ENCODE measurements at regions not wholly inside any gene's neighbourhood (a gene's known extent, or its start where the extent isn't known, plus 50 kb on each side); places are given as distances from the start of the nearest gene placed in this dataset.

DNA sequence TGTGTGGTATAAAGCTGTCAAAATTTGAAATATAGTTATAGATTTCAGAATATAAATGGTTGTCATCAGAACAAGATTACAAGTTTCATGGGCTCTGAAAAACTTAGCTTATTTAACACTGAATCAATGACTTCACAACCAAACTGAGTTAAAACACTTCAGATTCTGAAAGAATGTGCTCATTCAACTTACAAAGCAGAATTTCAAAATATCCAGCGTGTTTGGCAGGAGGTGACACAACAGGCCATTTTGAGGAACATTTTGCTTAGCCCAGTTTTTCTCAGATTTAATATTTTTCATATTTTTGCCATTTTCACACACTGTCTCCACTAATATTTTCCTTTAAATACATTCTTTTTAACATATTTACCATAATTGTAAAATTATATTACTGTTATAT is 781.1 kb downstream of the TUSC7 start:
- Mint-ChIP-seq H3K4me3 (no peak overlapping the region), H3K27ac (no peak overlapping the region), H3K9me3 (no peaks in the 10 kb centered on the region), H3K4me1 (no peaks in the 10 kb centered on the region), H3K36me3 (no peaks in the 10 kb centered on the region), H3K27me3 (no peaks in the 10 kb centered on the region)
- no peak for ATAC-seq (ENCODE audit: low read depth)
- POLR2A ChIA-PET: no interaction called here
- DNase-seq: no peak

DNA sequence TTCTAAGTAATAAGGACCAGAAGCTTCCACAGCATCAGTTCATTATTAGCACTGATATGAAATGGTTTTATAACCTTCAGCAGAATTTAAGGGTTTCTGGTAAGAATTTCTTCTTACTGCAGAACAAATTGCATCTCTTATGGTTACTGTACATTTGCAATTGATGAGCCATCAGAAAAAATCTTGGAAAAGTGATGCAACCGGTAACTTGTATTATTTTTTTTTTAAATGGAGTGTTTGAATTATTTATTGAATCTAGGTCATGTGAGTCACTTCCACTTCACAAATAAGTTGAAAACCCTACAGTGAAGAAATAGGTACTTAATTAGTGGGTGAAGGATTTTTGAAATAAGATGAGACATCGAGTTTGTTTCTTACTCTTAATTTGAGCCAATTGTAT is 786.0 kb downstream of the TUSC7 start:
- Mint-ChIP-seq H3K4me3 (no peak overlapping the region), H3K9me3 (no peaks in the 10 kb centered on the region), H3K27me3 (no peaks in the 10 kb centered on the region), H3K4me1 (no peaks in the 10 kb centered on the region), H3K27ac (no peak overlapping the region), H3K36me3 (no peaks in the 10 kb centered on the region)
- no peak for ATAC-seq (ENCODE audit: low read depth)
- POLR2A ChIA-PET: no interaction called here
- DNase-seq: no peak

DNA sequence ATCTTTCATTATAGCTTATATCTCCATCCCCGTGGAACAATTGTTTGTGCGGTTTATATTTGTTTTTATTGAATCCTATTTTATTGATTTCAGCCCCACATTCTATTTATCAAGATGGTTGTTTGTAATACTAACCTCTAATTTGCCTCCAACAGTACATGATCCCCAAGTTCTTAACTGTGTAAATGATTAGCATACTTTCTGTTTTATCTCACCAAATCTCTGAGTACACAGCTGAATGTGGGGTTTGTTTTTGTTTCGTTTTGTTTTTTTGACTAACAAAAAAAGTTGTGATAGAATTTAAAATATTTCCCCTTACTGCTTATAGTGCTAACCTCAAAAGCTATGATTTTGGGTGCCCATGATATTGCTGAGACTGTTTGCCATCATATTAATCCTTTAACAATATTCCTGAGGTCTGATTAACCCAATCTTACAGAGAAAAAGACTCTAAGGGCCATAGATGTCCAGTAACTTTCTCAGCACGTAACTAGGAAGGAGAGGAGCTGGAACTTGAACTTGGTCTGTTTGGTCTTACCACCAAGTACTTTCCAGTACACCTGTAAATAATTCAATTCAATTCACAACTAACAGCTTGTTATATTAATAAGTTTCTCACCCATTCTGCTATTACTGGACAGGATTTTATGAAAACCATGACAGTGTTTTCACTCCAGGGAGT is 789.8 kb downstream of the TUSC7 start:
- H3K36me3 Mint-ChIP-seq: no peaks in the 10 kb centered on the region
- POLR2A ChIA-PET: no interaction called here
- DNase-seq: no peak

DNA sequence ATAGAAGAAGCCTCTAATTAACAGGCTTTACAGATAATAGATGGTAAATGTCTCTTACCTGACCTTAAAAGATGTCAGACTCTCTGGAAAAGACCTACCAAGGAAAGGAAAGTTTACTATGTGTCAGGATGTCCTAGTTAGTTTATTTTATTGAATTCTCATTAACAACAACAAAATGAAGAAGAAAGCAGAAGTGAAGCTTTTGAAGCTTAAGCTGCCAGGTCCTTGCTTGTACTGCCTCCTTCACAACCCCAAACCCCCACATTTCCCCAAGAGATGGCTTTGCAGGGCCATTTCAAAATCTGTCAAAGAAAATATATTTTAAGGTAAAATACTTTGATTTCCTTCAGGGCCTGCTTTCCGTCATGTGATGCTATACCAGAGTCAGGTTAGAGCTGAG is 798.4 kb downstream of the TUSC7 start:
- Mint-ChIP-seq H3K4me1 (no peaks in the 10 kb centered on the region), H3K36me3 (no peaks in the 10 kb centered on the region), H3K4me3 (no peak overlapping the region), H3K27ac (no peak overlapping the region), H3K9me3 (no peaks in the 10 kb centered on the region), H3K27me3 (no peaks in the 10 kb centered on the region)
- POLR2A ChIA-PET: no interaction called here
- DNase-seq (no peak), ATAC-seq (ENCODE audit: low read depth) (no peak)

More for the DNA sequence above, 789.8 kb downstream of the TUSC7 start:
- no peak overlapping the region for H3K27ac Mint-ChIP-seq
- ATAC-seq (ENCODE audit: low read depth): no peak
- no peaks in the 10 kb centered on the region for H3K9me3 Mint-ChIP-seq
- H3K4me3 Mint-ChIP-seq: no peak overlapping the region
- no peaks in the 10 kb centered on the region for H3K4me1 Mint-ChIP-seq
- H3K27me3 Mint-ChIP-seq: no peaks in the 10 kb centered on the region

DNA sequence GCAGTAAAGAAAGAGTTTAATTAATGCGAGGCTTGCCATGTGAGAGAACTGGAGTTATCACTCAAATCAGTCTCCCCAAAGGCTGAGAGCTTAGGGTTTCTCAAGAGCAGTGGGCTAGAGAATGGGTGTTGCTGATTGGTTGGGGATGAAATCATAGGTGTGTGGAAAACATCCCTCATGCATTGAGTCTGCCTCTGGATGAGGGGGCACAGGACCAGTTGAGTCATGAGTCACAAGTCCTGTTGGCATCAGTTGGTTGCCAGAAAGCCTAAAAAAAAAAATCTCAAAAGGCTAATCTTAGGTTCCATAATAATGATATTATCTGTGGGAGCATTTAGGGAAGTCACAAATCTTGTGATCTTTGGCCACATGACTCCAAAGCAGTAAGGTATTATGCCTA is 800.3 kb downstream of the TUSC7 start:
- Mint-ChIP-seq H3K27ac (no peak overlapping the region), H3K4me3 (no peak overlapping the region), H3K4me1 (no peaks in the 10 kb centered on the region), H3K27me3 (no peaks in the 10 kb centered on the region), H3K9me3 (no peaks in the 10 kb centered on the region), H3K36me3 (no peaks in the 10 kb centered on the region)
- POLR2A ChIA-PET: no interaction called here
- DNase-seq (no peak), ATAC-seq (ENCODE audit: low read depth) (no peak)

DNA sequence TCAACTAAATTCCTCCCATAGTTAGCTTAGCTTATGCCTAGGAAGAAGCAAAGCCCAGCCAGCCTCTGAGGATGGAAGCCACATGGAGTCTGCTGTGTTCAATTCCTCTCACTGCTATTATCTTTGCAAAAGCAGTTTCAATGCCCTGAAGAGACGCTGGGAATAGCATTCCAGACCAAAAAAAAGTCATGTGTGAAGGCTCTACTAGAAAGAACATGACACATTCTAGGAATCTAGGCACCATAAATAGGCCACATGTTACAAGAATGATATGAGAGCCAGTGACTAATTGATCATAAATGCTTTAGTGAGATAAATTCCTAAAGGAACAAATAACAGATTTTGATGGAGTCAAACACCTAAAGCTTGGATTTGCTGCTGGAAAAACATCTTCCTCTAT is 800.8 kb downstream of the TUSC7 start:
- ATAC-seq (ENCODE audit: low read depth) (no peak), DNase-seq (no peak)
- H3K9me3 Mint-ChIP-seq: no peaks in the 10 kb centered on the region
- no peak overlapping the region for H3K4me3 Mint-ChIP-seq
- H3K27ac Mint-ChIP-seq: no peak overlapping the region
- POLR2A ChIA-PET: no interaction called here
- H3K4me1 Mint-ChIP-seq: no peaks in the 10 kb centered on the region
- H3K36me3 Mint-ChIP-seq: no peaks in the 10 kb centered on the region
- H3K27me3 Mint-ChIP-seq: no peaks in the 10 kb centered on the region

DNA sequence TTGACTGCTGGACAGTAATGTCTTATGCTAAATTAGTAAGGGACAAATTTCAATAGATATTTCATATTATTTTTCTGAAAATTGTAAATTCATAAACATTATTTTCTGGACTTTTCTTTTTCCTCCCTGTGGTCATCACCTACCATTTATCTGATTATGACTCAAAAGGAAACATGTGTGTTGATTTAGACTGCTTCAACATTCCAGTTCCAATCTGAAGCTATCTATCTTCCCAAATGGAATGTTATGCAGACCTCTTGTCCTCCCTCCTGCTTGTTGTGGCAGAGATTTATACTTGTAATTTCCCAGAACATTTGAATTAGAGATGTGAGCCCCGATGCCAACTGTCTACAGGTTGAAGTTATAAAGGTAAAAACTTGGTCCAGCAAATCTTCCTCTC is 803.4 kb downstream of the TUSC7 start:
- no peak overlapping the region for H3K4me3 Mint-ChIP-seq
- no peaks in the 10 kb centered on the region for H3K27me3 Mint-ChIP-seq
- H3K9me3 Mint-ChIP-seq: no peaks in the 10 kb centered on the region
- no peaks in the 10 kb centered on the region for H3K4me1 Mint-ChIP-seq
- DNase-seq (no peak), ATAC-seq (ENCODE audit: low read depth) (no peak)
- no peak overlapping the region for H3K27ac Mint-ChIP-seq
- POLR2A ChIA-PET: no interaction called here
- no peaks in the 10 kb centered on the region for H3K36me3 Mint-ChIP-seq

DNA sequence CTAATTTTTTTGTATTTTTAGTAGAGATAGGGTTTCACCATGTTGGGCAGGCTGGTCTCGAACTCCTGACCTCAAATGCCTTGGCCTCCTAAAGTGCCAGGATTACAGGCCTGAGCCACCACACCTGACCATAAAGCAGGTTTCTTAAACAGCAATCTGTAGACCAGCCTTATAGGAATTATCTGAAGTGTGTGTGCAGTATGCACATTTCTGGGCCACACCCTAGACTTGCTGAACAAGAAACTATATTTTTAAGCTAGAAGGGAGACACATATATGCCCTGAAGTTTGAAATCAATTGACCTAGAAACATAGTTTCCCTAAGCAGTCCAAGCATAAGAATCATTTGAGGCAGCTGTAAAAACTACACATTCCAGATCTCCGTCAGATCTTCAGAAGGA is 805.7 kb downstream of the TUSC7 start:
- Mint-ChIP-seq H3K27me3 (no peaks in the 10 kb centered on the region), H3K36me3 (no peaks in the 10 kb centered on the region), H3K27ac (no peak overlapping the region), H3K4me1 (no peaks in the 10 kb centered on the region), H3K4me3 (no peak overlapping the region), H3K9me3 (no peaks in the 10 kb centered on the region)
- ATAC-seq (ENCODE audit: low read depth): no peak
- POLR2A ChIA-PET: no interaction called here
- no peak for DNase-seq

DNA sequence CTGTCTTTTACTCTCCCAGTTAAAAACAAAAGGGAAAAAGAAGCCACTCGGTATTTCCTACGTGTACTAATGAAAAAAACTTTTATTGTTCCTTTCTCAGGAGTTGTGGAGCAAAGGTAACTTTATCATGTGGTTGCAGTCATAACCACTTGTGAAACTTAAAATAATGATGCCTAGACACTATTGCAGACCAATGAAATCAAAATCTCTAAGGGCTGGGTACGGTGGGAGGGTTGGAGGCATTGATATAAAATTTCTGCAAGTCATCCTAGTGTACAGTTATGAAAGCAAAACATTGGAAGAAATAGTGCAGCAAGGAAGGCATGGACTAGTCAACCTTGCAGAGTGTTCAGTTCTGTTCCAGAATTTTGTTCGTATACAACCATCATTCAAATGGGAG is 808.8 kb downstream of the TUSC7 start:
- Mint-ChIP-seq H3K27me3 (no peaks in the 10 kb centered on the region), H3K9me3 (no peaks in the 10 kb centered on the region), H3K36me3 (no peaks in the 10 kb centered on the region), H3K4me1 (no peaks in the 10 kb centered on the region), H3K4me3 (no peak overlapping the region), H3K27ac (no peak overlapping the region)
- ATAC-seq (ENCODE audit: low read depth): no peak
- POLR2A ChIA-PET: no interaction called here
- no peak for DNase-seq

DNA sequence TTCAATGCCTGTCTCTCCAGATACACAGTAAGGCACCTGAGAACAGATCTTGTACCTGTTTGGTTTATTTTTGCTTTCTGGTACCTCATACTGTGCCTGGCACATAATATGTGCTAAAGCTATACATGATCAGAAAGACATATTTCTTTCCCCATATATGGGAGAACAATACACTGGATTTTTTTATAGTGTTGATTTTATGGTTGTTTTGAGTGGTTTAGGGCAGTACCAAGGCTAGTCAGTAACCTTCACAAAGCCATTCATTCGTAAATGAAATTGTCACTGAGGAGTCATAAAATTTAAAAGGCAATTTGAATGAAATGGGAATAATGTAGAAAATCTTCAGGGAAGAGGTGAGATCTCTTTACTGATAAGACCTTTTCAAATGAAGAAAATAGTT is 810.2 kb downstream of the TUSC7 start:
- Mint-ChIP-seq H3K4me3 (no peak overlapping the region), H3K36me3 (no peaks in the 10 kb centered on the region), H3K27ac (no peak overlapping the region), H3K4me1 (no peaks in the 10 kb centered on the region), H3K9me3 (no peaks in the 10 kb centered on the region), H3K27me3 (no peaks in the 10 kb centered on the region)
- DNase-seq (no peak), ATAC-seq (ENCODE audit: low read depth) (no peak)
- POLR2A ChIA-PET: no interaction called here

DNA sequence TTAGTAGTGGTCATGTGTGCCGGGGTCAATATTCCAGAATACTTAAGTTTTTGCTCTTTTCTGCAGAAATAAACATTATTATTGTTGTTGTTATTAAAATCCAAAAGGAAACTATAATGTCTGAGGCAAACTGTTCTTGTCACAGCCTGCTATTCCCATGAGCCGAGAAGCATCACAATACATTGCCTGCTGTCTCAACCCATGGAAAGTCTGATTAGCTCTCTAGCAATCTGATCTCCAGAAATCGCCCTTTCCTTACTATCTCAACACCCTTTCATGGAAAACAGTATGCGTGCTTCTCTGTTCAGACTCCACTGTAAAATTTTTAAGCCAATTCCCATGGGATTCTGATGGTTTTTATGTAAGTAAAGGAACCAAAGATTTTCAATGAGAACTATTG is 811.0 kb downstream of the TUSC7 start:
- Mint-ChIP-seq H3K4me1 (no peaks in the 10 kb centered on the region), H3K4me3 (no peak overlapping the region), H3K27me3 (no peaks in the 10 kb centered on the region), H3K27ac (no peak overlapping the region), H3K36me3 (no peaks in the 10 kb centered on the region), H3K9me3 (no peaks in the 10 kb centered on the region)
- DNase-seq (no peak), ATAC-seq (ENCODE audit: low read depth) (no peak)
- POLR2A ChIA-PET: no interaction called here

DNA sequence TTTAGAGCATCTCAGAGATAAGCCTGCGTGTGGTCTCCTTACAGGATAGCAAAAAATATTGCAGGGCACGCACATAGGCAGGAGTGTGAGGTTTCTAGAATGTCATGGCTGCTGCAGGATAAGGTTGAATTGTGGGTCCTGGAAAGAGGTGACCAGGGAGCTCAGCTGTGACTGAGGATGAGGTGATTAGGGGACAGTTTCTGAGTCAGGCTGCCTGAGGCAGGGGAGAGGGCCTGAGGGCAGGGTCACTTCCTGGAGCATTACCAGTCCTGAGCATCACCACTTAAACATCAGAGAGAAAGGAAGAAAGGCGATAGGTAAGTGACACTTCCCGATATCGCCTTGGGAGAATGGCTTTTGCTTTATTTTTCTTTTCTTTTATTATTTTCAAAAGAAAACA is 813.8 kb downstream of the TUSC7 start:
- Mint-ChIP-seq H3K36me3 (no peaks in the 10 kb centered on the region), H3K27me3 (no peaks in the 10 kb centered on the region), H3K9me3 (peaks cover 2% of the 10 kb centered on the region), H3K4me3 (no peak overlapping the region), H3K27ac (no peak overlapping the region), H3K4me1 (no peaks in the 10 kb centered on the region)
- POLR2A ChIA-PET: no interaction called here
- DNase-seq: no peak
- ATAC-seq (ENCODE audit: low read depth): no peak

DNA sequence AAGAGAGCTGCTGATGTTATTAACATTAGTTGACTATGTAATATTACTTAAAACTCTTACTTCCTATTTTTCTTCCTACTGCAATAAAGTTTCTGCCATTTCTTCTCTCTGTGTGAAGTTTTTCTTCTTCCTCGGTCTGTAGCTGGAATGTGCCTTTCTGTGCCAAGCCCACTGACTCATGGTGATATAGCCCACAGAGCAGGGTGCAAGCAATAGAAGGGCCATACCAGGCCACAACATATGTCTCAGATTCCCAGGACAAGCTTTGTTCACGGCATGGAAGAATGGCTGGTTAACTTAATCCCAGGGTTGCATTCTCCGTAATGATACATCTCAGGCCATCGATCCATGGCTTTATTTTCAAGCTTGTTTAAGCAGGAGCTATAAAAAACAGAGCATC is 815.3 kb downstream of the TUSC7 start:
- POLR2A ChIA-PET: no interaction called here
- H3K9me3 Mint-ChIP-seq: peaks cover 2% of the 10 kb centered on the region
- H3K27ac Mint-ChIP-seq: no peak overlapping the region
- H3K4me3 Mint-ChIP-seq: no peak overlapping the region
- H3K36me3 Mint-ChIP-seq: no peaks in the 10 kb centered on the region
- no peaks in the 10 kb centered on the region for H3K4me1 Mint-ChIP-seq
- ATAC-seq (ENCODE audit: low read depth) (no peak), DNase-seq (no peak)
- no peaks in the 10 kb centered on the region for H3K27me3 Mint-ChIP-seq

DNA sequence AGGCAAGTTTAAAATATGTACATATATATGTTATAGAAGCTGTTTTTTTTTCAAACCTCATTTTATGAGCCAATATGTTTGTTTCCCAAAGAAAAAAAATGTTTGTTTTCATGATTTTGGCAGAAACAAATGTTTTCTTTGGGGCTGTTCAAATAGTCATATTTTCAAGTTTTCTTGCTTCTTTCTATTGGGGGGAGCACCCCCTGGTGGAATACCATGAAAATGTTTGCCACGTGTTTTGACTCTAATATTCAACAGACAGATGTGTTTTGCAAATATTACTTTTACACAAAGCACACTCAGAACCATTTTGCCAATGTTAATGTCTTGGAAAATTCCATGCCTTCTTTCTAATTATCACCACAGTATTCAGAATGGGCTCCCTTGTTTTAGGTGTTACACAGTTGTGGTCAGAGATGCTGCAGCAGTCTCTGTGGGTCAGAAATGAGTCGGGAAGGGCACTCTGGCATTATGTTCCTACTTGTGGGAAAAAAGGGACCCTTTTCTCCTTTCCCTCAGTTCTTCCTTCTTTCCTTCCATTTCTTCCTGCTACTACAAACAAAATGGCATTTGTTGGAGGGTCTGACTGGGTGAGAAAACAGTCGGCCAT is 817.0 kb downstream of the TUSC7 start:
- Mint-ChIP-seq H3K36me3 (no peaks in the 10 kb centered on the region), H3K4me1 (no peaks in the 10 kb centered on the region), H3K9me3 (peaks cover 2% of the 10 kb centered on the region), H3K27ac (no peak overlapping the region), H3K4me3 (no peak overlapping the region), H3K27me3 (no peaks in the 10 kb centered on the region)
- POLR2A ChIA-PET: no interaction called here
- ATAC-seq (ENCODE audit: low read depth): no peak
- DNase-seq: no peak

DNA sequence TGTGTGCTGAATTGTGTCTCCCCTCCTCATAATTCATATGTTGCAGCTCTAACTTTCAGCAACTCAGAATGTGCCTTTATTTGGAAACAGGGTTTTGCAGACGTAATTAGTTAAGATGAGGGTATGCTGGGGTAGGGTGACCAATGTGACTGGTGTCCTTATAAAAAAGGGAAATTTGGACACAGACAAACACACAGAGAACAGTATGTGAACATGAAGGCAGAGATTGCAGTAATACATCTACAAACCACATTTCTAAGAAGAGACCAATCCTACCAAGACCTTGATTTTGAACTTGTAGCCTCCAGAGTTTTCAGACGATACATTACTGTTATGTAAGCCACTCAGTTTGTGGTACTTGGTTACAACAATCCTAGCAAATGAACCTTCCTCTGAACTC is 817.8 kb downstream of the TUSC7 start:
- H3K27ac Mint-ChIP-seq: no peak overlapping the region
- peaks cover 2% of the 10 kb centered on the region for H3K9me3 Mint-ChIP-seq
- POLR2A ChIA-PET: no interaction called here
- H3K4me3 Mint-ChIP-seq: no peak overlapping the region
- no peaks in the 10 kb centered on the region for H3K27me3 Mint-ChIP-seq
- H3K4me1 Mint-ChIP-seq: no peaks in the 10 kb centered on the region
- no peak for DNase-seq
- ATAC-seq (ENCODE audit: low read depth): no peak
- no peaks in the 10 kb centered on the region for H3K36me3 Mint-ChIP-seq
